WI38 (cell line): ENCODE measurements at regions not wholly inside any gene's neighbourhood (a gene's known extent, or its start where the extent isn't known, plus 50 kb on each side); places are given as distances from the start of the nearest gene placed in this dataset.

Source experiments
- H3K4me3 ChIP-seq: 2 replicates; pipeline ENCODE4 v1.5.1; 2011; ENCODE audit warnings: low read depth, mild to moderate bottlenecking, control low read depth, low read length
- CTCF ChIP-seq: IDR thresholded peaks from 2 replicates; pipeline ENCODE4 v1.5.1; 2012; ENCODE audit warnings: low read depth, mild to moderate bottlenecking, control low read depth, low read length

DNA sequence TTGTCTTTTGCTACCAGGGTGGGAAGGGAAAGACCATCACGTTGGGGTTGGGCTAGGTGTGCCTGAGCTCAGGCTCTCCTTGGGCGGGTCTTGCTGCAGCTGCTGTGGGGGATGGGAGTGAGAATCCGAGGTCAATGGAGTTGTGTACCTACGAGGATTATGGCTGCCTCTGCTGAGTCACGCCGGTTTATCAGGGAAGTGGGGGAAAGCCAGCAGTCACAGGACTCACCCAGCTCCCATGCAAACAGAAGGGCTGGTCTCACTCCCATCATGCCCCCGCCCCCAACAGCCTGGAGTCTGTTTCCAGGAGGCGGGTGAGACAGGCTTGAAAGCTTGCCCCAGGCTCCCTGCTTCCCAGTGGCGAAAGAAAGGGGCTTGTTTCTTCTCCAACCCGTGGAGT is 1259.0 kb upstream of the GOT2 start:
- TF ChIP-seq CTCF: no peak
- no peak overlapping the region for H3K4me3 ChIP-seq

DNA sequence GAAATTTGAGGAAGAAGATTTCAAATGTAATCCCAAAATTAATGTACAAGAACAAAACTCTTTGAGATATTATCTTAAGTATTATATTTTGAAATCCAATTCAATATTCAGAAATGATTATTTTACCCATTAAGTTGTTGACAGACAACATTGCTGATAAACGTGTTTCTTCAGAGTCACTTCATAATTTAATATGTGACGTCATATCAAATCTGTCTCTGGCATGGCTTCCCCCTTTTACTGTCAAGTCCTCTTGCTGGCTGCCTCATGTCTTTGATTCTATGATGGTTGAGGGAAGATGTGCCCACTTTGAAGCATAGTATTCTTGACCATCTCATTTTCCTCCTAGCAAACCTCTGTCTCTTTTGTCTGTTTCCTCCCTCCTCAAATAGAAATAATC is 1257.1 kb upstream of the GOT2 start:
- no peak overlapping the region for H3K4me3 ChIP-seq
- no peak for TF ChIP-seq CTCF

DNA sequence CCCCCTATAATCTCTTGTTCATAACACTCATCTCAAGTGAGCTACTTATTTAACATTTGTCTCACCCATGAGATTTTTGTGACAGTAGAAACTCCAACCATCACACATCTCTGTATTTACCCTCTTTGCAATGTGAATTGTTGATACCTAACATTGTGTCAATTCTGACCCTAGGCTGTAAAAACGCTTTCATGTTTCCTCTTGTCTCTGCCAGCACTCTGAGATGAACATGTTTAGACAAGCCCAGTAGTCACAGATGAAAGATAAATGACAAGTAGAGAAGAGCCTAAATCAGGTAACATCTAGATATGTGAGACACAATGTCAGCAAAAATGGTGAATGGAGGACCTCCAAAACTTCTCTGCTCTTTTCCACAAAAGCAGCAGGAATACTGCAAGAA is 1254.5 kb upstream of the GOT2 start:
- no peak overlapping the region for H3K4me3 ChIP-seq
- TF ChIP-seq CTCF: no peak

- no peak overlapping the region for H3K4me3 ChIP-seq
- no peak for TF ChIP-seq CTCF
These were observed 1241.8 kb upstream of the GOT2 start for GRCh38 chr16:59975953-59976352.

- TF ChIP-seq CTCF: no peak
- H3K4me3 ChIP-seq: no peak overlapping the region
These were observed 1239.8 kb upstream of the GOT2 start for GRCh38 chr16:59973966-59974365.

GRCh38 chr16:59971264-59971663 is 1237.1 kb upstream of the GOT2 start:
- no peak overlapping the region for H3K4me3 ChIP-seq
- no peak for TF ChIP-seq CTCF

DNA sequence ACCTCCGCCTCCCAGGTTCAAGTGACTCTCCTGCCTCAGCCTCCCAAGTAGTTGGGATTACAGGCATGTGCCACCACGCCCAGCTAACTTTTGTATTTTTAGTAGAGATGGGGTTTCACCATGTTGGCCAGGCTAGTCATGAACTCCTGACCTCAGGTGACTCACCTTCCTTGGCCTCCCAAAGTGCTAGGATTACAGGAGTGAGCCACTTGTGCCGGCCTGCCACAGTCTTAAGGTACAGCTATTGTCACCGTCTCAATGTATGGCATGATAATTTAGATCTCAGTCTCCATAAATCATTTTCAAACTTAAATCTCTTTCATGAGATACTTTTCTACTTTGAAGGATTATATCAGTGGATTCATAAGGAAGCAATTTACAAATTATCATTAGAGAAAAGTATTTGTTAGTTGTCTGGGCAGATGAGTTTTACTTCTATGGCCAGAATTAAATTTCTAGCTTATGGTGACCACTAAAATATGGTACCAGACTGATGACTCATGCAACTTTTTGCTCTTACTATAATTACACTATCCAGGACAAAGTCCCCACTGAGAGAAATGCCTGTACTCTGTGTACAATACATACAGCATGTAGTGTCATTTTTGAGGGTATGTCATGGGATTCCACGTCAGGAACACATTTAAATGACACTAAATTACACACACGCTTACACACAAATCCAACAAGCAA is 1230.3 kb upstream of the GOT2 start:
- H3K4me3 ChIP-seq: no peak overlapping the region

More for the DNA sequence above, 1230.3 kb upstream of the GOT2 start:
- no peak for TF ChIP-seq CTCF
